NCI-H1436 (cell line): ENCODE measurements at regions not wholly inside any gene's neighbourhood (a gene's known extent, or its start where the extent isn't known, plus 50 kb on each side); places are given as distances from the start of the nearest gene placed in this dataset.

ENCODE experiments used
- DNase-seq: peaks from one replicate; lab custom pipeline; 2025; lab: John Stamatoyannopoulos, UW

GRCh38 chr5:57802131-57802530 lies 319.5 kb upstream of the ACTBL2 start:
- DNase-seq: no peak

DNA sequence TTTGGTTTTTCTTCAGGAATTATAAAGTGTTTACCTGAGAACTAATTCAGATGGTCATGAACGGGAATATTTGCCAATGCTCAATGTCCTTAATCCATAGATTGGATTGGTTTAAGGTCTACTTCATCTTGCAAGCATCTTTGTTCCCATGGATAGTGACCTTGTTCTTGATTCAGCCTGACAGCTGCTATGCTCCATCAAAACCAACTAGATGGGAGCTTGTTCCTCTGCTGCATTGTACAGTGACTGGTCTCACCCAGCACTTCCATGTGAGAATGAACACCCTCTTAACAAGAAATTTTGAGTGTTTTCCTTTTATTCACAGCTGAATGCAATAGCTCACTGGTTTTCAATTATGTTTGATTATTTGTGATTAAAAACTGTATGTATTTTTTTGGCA lies 312.6 kb upstream of the ACTBL2 start:
- DNase-seq: no peak

DNA sequence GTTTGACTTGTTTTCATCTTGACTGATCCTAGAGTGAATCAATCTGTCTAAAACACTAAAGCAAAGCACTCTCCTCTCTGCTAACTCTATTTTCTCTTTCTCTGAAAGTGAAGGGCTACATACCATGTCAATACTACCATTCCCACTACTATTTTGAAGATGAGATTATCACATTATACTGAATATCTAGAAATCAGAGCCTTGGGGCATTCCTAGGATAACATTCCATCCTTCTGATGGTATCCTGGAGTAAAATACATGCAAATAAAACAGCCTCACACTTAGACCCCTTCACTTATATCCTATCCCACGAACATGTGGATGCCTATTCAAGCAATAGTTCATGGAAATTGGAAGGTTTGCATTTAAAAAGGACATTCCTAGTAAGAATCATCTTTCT lies 309.3 kb upstream of the ACTBL2 start:
- no peak for DNase-seq

GRCh38 chr5:57785946-57786345 lies 303.3 kb upstream of the ACTBL2 start:
- DNase-seq: no peak

GRCh38 chr5:57784121-57784520 lies 301.5 kb upstream of the ACTBL2 start:
- DNase-seq: no peak

DNA sequence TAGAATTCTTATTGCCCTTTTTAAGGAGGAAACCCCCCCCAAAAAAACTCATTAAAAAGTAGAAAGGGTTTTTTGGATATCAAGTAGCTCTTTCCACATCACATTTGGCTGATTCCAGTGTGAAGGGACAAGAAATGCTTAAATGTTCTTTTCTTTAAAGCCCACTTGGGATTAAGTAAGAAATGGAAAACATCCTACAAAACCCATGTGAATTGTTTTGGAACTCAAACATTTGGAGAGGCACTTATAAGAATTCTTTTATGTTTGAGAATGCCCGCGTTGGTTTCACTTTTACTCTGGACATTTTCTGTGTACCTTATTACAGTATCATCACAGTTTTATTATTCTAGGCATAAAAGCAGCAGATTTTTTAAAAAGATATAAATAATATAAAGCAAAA lies 301.1 kb upstream of the ACTBL2 start:
- DNase-seq: no peak

DNA sequence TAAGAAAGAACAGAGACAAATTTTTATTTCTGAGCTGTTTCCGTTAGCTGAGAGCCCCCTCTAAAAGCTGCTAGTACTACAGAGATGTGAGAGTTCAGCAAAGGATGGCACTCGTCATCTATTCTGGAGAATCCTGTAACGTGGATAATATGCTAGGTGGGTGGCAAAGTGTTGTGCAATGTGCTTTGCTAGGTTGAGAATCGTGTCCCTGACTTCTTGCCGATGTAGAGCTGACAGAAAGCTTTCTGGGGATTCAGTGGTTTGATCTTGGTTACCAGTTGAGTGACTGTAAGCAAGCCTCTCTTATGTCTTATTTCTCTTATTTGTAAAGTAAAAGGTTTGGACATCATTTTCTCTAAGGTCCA lies 298.3 kb upstream of the ACTBL2 start:
- DNase-seq: no peak

DNA sequence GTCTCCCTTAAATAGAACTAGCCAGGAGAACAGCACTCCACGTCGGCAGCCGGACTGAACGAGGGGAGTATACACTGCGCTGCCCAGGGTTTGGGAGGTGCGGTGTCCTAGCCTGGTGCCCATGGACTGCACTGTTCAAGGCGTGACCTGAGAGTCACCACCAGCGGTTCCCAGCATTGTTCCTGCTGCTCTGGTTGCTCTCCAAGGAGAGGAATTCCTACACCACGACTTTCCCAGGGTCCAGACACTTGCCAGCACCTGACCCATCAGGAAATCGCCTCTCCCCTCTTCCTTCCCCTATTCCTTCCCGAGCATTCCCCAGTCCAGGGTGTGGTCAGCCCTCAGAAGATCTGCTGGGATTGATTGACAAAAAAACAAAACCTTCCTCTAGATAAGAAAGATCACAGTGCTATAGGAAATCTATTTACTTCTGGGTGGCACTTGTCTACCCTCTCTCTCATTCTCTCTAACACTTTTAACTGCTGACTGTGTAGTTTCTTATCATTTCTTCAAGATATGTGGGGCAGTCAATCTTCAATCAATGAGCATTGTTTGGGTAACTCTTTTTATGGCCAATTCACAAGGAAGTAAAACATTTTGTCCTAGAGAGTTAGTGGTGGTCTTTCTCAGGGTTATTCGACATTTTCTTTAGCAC lies 297.8 kb upstream of the ACTBL2 start:
- no peak for DNase-seq

- DNase-seq: peak; percentile 2
Observed at GRCh38 chr5:57779383-57780223, 297.0 kb upstream of the ACTBL2 start.

- no peak for DNase-seq
Observed at GRCh38 chr5:57778501-57779091, 296.0 kb upstream of the ACTBL2 start.

DNA sequence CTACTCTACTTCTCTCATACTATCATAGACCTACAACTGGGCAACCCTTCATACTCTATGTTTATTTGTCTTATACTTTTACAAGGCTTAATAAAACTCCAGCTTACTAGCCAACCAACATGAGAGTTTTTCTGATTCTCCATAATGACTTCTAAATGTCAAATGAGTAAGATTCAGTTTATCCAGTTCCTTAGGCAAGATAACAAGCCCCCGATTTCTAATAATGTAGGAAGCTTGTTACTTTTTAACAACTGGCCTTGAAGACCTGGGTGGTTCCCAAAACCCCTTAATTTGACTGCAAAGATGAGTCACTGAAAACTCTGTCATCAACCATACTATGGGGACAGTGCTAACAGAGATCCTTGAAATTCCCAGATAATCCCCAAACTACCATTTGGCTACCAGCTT lies 294.6 kb upstream of the ACTBL2 start:
- no peak for DNase-seq

- no peak for DNase-seq
Observed at GRCh38 chr5:57776035-57776434, 293.4 kb upstream of the ACTBL2 start.

GRCh38 chr5:57774439-57774838 lies 291.8 kb upstream of the ACTBL2 start:
- DNase-seq: no peak

- DNase-seq: no peak
Observed at GRCh38 chr5:57772512-57772911, 289.9 kb upstream of the ACTBL2 start.

DNA sequence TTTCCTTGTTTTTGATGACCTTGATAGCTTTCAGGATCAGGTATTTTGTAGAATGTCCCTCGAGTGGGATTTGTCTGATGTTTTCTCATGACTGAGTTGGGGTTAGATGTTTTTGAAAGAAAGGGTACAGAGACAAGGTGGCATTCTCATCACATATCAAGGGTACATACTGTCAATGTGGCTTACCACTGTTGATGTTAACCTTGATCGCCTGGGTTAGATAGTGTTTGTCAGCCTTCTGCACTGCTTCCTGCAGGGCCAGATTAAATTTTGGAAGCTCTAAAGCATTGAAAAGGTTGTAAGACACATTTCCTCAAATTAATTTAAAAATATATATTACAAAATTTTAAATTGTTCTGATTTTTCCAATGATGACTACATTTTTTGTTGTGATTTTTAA lies 287.4 kb upstream of the ACTBL2 start:
- no peak for DNase-seq

DNA sequence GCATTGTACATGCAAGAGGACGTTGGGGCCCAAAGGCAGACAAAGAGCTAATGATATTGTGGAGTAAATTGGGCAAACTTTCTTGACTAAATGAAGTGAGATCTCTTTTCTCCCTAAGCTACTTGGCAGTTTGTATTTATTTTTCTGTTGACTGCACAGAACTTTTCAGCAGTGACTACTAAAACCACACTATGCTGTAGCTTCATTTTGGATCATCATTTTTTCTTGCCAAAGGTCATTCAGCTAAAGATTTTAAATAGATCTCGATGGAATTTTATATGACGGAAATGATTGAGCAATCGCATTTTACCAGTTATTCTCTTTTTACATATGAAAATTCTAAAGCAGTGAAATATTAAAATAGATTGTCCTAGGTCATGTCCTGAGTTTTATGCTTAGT lies 286.1 kb upstream of the ACTBL2 start:
- DNase-seq: no peak

DNA sequence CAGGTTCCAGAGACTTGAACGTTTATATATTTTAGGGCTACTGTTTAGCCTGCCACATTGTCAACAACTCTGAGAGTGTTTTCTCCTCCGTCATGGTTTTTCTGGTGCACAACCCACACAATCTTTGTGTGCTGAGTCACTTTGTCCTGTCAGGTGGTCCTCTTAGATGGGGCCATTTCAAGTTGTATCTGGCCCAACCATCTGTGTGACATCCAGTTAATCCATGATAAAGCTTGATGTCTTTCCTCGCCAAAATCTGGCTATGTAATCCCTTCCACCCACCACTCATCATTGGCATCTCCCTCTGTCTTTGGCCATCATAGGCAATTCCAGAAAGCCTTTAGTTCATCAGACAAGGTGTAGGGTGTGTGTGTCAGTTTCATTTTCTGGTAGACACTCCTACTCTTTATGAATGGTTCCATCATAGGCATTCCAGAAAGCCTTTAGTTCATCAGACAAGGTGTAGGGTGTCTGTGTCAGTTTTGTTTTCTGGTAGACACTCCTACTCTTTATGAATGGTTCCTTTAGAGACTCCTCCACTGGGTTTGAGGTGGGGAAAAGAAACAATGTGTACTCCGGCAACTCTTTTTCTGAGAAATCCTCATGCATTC lies 282.0 kb upstream of the ACTBL2 start:
- DNase-seq: no peak

DNA sequence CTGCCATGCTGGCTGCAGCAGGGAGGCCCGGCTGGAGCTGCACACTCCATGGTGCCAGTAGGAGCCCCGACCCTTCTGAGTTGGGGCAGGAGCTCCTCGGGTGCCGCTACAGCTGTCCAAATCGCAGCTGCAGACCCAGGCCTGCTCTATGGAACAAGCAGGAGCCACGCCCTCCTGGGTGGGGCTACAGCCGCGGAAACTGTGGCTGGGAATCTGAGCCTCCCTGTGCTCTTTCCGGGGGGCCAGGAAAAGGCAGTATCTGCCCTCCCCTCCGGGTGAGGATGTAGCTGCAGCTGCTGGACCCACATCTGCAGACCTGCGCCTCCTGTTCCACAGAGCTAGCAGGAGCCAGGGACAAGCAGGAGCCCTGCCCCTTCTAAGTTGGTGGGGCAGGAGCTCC lies 278.9 kb upstream of the ACTBL2 start:
- DNase-seq: no peak

- DNase-seq: no peak
Observed at GRCh38 chr5:57754616-57755015, 272.0 kb upstream of the ACTBL2 start.

DNA sequence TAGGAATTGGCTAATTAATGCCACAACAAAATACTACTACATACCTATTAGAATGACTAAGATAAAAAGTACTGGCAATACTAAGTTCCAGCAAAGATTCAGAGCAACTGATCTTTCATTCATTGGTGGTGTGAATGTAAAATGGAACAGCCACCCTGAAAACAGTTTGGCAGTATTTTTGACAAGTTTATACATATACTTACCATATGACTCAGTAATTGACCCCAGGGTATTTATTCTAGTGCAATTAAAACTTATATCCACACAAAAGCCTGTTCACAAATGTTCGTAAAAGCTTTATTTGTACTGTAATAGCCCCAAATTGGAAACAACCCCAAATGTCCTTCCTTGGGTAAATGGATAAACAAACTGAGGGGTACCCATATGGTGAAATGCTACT lies 270.8 kb upstream of the ACTBL2 start:
- no peak for DNase-seq

- no peak for DNase-seq
Observed at GRCh38 chr5:57751710-57752109, 269.1 kb upstream of the ACTBL2 start.

DNA sequence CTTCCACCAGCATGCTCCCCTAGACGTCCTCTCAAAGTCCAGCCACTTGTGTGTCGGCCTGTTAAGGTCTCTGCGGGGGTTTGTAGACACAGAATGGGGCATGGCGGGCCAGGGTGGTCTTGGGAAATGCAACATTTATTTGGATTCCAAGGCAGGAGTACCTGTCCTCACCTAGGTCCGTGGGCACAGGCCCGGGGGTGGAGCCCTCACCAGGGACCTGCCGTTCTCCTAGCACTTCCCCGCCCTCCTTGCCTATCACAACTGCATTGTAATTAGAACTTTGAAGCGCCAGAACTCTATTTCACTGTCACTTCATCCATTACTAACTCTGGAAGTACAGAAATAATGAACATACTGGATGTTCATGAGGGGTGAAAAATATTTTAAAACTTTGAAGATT lies 268.3 kb upstream of the ACTBL2 start:
- no peak for DNase-seq

DNA sequence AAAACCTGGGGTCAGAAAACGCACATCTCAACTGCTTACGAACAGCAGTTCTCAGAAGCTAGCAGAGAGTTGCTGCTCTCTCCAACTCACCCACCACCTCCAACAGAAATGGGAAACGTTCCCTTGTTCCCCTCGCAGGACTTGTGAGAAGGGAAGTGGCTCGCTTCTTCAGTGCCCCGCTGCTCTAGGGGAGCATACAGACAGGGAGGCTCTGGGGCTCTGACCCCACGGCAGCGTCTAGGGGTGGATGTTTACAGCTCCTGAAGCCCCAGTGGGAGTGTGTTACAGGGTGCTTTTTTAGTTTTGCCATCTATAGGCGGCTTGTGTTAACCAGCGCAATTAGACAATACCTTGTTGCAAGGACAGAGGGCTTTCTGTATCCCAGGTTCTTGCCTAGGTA lies 267.7 kb upstream of the ACTBL2 start:
- DNase-seq: no peak
